Hematopoietic multipotent progenitor cell treated with erythropoietin and hydrocortisone succinate and interleukin-3 and kit ligand, for 6 days (in vitro differentiated cells): ENCODE measurements at regions not wholly inside any gene's neighbourhood (a gene's known extent, or its start where the extent isn't known, plus 50 kb on each side); places are given as distances from the start of the nearest gene placed in this dataset.

Source experiments
- DNase-seq: peaks from one replicate; pipeline ENCODE4 v3.0.0-alpha.2; 2015

DNA sequence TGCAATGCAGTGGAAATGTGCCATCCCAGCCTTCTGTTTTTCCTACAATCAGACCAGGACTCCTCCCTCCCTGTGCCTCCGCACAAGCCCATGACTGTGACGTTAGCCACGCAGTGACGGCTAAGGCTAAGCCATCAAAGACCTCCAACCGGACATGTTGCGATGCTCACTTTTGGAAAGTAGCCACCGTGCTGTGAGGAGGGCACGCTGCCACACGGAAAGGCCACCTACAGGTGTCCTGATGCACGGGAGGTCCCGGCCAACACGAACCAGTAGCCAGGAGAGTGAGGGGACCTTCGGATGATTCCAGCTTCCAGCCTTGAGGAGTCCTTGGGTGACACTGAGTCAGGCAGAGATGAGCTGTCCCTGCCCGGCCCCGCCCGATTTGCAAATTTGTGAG is 53.9 kb downstream of the FOXL1 start:
- DNase-seq, result no peak

DNA sequence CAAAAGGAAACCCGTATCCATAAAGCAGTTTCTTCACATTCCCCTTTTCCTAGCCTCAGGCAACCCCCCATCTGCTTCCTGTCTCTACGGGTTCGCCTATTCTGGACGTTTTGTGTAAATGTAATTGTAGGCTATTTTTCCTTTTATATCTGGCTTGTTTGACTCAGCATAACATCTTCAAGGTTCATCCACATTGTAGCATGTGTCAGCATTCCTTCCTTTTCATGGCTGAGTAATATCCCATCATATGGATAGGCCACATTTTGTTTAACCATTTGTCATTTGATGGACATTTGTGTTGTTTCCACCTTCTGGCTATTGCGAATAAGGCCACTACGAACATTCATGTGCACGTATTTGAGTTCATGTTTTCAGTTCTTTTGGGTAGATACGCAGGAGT is 54.6 kb downstream of the FOXL1 start:
- DNase-seq, result no peak

DNA sequence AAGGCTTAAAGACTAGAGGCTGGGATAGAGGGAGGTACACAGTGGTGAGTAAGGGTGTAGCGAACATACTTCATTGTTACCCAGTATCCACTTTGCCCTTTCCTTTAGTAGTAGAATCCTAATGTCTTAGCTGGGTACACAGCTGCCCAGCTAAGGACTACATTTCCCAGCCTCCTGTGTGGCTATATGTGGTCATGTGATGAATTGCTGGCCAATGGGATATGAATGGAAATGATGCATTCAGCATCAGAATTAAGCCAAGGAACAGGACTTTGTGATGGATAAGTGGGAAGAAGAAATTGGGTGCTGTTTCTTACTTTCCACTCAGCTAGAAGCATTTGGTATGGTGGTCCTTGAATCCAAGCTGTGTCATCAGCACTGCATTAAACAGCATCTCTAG is 55.9 kb downstream of the FOXL1 start:
- peak; percentile 14 for DNase-seq

DNA sequence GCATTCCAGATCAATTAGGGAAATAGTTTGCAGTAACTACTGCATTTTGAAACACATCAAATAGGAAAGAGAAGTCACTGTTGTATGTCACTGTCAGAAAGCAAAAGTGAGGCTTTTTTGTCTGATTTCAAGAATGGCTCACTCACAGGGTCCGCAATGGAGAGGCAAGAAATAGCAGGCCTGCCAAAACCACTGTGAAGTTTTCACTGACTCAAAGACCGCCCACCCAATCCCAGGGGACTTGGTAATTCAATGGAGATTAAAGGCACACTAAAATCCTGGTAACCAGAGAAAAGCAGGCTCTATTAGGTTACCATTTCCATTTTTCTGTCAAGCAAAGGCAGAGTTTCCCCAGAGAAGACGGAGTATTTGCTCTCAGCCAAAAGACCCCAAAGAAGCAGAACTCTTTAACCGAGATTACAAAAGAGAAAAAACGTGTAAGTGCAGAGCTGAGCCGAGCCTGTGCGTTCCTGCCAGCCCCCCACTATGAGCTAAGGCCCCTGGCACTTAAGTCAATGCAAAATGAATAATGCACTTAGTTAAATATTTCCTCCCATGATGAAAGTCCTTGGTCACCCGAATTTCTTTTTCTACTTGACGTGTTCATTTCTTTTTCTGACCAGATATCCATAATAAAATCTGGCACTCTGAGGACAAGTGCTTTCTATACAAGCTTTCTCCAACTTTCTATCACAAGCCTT is 57.0 kb downstream of the FOXL1 start:
- no peak for DNase-seq

DNA sequence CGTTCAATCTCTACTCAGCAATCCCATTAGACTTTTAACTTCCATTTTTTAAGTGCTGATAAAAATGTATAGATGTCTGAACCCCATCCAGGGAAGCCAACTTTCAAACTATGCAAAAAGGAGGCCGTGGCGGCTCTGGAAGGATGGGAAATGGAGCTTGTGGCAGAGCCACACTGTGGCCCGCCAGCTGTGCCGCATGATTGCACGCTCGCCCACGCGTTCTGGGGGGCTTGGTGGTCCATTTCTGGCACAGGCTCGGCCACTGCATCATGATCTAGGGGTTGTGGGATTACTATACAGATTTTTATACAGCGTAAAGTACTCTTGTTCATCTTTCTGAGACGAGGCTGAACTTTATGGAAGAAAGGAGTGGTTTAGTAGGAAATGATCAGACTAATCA is 57.6 kb downstream of the FOXL1 start:
- DNase-seq, result no peak

DNA sequence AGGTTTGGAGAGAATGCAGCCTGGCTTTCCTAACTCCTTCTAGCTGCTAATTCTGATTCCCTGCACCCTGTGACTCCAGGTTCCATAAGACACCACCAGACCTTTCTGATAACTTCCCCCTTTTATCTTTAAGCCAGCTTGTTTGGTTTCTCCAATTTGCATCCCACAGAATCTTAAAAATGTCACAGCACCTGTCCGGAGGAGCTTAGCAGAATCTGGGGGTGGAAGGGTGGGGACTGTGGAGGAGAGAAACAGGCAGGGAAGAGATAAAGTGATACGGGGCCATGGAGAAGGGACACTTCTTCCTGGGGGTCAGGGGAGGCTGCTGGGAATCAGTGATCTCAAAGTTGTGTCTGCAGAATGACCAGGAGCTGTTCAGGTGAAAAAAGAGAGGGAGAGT is 59.4 kb downstream of the FOXL1 start:
- DNase-seq, result no peak

DNA sequence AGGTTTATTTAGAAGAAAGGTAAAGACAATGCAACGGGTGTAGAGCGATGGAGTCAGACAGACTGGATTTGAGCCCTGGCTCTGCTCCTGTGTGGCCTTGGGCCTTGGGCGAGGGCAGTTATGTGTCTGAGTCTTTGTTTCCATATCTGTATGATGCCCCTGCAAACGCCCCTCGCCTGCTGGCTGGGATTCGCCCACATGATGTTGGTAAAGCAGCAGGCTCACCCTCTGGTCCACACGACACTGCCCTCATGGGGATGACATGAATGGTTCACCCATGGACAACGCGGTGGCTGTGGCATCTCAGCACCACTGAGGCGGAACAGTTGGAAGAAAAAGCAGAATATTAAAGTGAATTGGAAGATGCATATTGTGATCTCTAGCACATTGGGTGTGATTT is 60.3 kb downstream of the FOXL1 start:
- no peak for DNase-seq

DNA sequence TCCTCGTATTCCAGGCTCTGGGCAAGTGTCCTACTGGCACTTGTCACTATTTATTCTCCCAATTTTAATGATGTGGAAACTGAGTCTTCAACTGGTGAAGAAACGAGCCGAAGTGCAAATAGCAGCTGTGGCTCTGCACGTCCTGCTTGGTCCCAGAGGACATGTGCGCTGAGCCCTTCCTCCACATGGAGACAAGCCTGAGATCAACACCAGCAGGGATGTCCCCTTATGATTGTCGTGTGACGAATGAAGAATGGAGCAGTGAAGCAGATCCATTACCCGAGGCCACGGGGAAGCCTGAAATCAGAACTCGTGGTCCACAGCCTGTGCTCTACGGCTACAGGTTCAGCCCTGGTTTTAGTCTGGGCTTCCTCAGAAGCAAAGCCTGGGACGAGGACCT is 61.0 kb downstream of the FOXL1 start:
- no peak for DNase-seq

DNA sequence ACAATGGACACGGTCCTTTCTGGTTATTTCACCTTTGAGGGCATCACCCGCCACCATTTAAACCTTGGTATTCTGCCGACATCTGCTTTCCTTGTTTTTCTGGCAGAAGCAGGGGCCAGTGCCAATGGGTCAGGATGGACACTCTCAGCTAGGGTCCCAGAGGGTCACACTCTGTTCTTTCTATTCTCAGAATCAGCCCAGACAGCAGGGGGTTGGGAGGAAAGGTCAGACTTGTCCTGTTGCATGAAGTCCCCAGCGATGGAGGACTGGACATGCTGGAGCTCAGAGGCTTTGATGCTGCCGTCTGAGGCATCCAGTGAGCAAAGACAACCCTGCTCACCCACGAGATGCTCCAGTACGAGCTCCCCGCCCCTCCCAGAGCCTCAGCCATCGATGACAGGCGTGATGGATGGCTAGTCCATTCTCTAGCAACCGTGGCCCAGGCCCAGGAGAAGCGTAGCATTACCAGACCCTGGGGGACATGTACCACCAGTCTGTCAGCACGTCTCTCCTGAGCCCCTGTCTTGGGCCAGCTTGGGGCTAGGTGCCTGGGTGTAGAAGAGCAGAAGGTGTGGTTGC is 62.0 kb downstream of the FOXL1 start:
- no peak for DNase-seq

DNA sequence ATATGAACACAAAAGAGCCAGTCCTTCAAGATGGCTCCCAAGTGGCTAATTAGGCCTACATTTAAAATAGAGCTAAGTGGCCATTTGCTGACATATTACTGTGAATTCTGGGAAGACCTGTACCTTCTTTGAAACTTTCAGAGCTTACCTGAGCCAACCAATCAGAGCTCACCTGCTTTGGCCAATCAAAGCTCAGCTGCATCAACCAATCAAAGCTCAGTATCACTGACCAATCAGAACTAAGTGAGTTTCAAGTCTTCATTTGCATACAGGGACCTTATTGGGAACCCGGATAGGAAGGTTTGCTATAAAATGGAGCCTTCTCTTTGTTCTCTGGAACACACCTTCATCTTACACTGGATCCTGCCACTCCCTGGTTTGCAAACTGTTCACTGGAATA is 63.7 kb downstream of the FOXL1 start:
- no peak for DNase-seq

DNA sequence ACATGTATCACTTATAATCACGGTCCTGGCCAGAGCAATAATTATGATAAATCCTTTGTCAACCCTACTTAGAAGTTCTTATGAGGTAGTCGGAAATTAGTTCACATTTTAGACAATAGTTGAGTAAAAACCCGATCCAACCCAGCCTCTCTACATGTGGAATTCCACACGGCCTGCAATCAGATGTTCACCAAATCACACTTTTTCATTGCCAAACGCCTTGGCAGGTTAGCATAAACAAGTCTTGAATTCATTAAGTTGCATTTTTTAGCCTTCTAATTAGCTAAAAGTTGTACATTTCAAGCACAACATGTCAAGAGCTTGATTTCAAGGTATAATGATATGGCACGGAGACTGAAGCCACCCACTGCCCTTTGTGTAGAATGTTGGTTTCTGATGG is 65.3 kb downstream of the FOXL1 start:
- no peak for DNase-seq

DNA sequence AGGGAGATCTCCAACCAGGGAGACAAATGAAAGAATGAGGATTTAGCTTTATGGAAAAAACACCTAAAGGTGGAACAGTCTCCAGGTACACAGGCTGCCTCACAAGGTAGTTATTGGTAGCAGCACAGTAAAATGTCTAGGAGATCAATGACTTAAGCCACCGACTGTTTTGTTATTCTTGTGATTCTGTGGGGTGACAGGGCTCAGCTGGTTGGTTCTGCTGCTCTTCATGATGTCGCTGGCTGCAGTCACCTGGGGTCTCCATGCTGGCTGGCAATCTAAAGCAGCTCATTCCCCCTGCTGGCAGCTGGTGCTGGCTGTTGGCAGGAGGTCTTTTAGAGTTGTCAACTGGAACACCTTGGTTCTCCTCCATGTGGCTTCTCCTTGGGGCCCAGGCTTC is 69.2 kb downstream of the FOXL1 start:
- no peak for DNase-seq

DNA sequence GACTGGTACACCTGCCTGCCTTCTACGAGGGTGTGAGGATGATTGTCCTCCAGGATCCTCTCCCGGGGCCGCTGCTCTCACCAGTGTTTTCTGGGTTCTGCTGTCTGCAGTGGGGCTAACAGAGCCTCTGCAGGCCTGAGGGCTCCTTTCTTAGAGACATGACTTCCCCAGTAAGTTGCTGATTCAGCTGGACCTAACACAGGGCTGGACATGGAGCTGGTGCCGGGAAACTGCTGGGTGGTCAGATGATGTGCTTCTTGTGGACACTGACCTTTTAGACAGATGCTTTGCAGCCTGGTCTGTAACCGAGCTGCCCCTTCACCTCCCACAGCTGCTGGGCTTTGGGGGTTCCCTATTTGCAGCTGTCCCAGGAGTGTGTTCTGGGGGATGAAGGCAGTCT is 71.5 kb downstream of the FOXL1 start:
- DNase-seq, result no peak

DNA sequence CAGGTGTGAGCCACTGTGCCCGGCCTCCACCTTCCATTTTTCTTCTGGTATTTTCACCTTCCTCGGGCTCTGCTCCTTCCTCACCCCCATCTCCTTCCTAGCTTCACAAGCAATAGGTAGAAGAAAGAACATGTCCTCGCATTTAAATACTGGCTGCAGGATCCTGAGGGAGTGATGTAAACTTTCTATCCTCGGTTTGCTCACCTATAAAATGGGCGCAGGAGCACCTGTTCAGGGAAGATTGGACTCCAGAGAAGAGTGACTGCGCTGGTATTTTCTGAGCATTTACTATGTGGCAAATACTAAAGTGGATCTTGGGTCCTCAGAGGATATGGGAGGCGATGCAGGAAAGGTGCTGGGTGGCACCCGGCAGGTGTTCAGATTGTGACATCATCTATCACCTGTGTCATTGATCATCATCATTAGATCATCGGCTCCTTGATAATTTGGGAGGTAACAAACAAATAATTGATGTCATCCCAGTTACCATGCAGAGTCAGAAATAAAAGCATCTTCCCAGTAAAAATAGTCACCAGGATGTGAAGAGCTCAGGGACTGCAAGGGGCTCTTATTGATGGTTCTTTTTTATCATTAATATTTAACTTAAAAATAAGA is 72.8 kb downstream of the FOXL1 start:
- DNase-seq, result no peak

DNA sequence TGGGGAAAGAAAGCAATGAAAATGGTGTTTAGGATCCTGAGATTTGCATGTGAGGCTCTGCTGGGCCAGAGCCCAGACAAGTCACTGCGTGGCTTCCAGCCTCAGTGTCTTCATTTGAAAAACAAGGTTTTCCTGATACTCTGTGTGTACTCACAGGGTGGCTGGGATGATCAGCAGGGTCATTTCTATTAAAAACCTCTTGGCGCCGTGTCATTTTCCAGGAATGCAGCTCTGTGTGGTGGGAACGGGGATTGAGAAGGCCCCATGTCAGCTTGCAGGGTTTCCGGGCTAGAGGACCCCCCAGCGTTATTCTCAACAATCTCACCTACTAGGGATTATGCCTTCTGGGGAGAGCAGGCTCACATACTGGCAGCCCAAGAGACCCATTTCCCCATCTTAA is 73.5 kb downstream of the FOXL1 start:
- DNase-seq, result no peak

DNA sequence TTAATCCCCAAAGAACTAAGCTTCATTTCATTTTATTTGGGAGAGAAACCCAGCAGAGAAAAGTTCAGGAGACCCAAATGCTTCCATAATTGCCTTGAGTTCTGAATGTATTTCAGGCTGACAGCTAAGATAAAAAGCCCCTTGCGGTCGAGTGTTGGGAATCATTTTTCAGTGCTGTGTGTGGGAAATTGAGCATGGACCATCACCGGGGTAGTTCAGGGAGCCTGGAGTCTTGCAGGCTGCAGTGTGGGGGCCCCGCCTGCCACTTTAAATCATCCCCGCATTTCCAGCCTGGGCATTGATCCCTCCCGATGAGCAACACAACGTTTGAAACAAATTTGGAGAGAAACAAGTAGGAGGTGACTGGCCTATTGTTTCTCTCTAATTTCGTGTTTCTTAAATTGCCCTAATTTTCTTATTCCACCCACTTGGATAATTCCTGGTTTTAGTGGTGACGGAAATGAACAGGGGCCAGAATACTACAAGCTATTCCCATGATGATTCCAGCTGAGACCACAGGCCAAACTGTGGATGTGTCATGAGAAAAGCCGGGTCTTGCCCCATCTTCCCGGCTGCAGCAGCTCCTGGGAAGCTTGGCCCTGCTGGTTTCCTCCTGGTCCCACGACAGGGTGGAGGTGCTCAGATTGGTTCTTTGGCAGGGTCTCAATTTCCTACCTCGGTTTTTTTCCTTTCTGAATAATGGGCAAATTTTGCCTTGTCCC is 75.1 kb downstream of the FOXL1 start:
- no peak for DNase-seq

DNA sequence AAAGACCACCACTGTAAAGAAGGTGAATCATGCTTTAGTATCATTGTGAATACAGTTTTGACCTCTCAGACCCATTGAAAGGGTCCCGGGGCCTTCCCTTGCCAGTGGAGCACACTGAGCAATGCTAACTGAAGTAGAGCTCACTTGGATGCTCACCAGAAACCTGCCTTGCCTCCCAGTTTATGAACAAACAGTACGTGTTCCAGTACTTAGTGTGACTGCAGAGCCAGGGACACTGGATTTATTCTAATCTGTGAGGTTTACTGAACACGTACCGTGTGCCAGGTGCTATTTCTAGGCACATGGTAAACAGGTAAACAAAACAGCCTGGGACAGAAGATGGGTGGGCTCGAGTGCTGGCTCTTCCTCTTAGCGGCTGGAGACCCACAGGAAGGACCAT is 79.6 kb downstream of the FOXL1 start:
- DNase-seq, result no peak

DNA sequence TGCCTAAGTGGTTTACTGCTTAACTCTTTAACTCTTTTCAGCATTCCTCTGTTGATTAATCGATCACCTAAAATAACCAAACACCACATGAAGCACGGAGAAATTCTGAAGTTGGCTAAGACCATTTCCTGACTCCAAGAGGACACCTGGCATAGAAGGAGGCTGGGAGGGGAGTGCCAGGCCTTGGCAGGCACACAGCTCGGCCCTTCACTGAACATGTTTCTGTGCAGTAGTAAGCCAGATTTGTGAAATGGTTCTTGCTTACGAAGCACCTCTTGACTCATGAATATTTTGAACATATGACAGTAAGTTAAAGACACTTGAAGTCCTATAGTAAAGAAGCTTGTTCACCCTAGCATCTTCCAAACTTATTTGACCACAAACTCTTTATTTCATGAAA is 82.3 kb downstream of the FOXL1 start:
- no peak for DNase-seq

DNA sequence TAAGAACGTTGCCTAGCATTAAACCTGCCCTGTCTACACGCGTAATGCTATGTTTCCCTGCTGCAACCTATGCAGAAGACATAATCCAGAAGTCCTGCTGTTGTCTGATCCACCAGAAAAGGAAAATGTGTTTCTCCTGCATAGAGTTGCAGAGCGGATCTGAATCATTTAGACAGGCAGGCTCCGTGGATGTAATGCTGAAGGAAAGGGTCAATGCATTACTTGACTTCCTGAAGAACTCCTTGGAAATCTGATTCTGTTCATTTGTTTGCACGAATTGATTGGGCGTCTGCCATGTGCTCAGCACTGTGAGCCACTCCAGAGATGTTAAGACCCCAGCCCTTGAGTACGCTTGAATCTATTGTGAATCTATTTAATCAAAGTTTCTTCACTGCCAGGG is 83.4 kb downstream of the FOXL1 start:
- no peak for DNase-seq

DNA sequence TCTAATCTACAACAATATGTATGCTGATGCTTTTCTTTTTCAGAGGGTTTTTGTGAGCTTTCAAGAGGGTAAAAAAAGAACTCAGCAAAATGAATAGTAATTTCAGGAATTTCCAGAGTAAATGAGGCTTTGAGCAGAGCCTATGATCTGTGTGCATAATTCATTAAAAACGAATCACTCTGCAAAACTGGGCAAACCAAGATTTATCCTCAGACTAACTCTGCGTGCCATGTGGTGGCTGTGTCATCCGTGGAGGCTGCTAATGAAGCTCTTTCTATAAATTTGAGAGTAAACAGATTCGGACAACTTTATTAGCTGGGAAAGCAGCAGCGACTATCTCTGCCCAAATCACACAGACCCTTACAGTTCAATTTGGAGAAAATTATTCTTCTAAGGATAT is 83.8 kb downstream of the FOXL1 start:
- no peak for DNase-seq

DNA sequence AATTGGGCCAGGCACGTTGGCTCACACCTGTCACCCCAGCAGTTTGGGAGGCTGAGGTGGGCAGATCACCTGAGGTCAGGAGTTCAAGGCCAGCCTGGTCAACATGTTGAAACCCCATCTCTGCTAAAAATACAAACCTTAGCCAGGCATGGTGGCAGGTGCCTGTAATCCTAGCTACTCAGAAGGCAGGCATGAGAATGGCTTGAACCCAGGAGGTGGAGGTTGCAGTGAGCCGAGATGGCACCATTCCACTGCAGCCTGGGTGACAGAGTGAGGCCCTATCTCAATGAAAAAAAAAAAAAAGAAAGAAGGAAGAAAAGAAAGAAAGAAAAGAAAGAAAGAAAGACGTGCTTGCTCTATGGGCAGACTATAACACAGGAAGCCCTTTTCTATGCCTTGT is 84.4 kb downstream of the FOXL1 start:
- DNase-seq, result no peak

DNA sequence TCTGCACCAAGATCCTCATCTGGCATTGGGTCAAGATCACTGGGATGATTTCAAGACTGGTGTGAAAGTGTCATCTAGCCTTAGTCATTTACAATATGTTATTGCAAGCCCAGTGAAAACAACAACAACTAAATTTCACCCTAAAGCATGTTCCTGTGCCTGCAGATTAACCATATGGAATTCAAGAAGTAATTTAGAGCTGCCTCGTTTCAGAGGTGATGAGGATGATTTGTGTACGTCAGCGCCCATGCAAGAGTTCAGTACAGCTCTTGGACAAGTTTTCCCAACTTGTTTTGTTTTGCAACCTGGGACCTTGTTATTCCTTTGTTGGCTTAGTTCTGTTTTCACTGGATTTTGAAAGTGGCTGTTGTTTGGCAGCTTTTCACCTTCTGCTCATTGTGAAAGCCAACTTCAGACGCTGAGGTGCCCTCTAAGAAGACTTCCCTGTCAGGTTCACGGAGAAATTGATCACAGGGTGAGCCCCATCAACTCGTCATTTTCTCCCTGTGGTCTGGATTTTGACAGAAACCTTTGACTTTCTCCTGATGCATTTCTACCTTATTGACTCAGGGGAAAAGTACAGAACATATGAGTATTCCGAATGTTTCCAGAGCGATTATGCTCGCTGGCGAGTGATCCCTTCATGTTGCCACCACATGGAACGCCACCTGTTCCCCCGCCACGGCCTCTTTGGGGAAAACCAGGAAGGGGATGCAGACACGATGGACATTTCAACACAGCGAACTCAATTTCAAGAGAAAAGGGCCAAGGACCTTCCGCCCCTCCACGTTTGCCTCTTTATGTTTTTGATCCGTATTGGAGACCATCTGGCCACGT is 85.6 kb downstream of the FOXL1 start:
- DNase-seq, result no peak
